A673 (cell line): ENCODE measurements at regions not wholly inside any gene's neighbourhood (a gene's known extent, or its start where the extent isn't known, plus 50 kb on each side); places are given as distances from the start of the nearest gene placed in this dataset.
"Not testable (repeated sequence)": the region's sequence is repeated elsewhere in the genome, so short reads cannot be mapped to it uniquely, and the experiment has no call there.

Source experiments
- BruUV-seq: library from RNA; stranded (reverse); fragments of 400-500 nt; replicated peaks from 2 replicates; lab custom pipeline; 2021; lab: Mats Ljungman, UMichigan
- CTCF ChIA-PET: fragments of 300-600 bp; sonication (Branson Sonifier 250); formaldehyde crosslinking; loops from one replicate; lab custom pipeline; 2022; ENCODE audit warnings: antibody characterized with exemption; lab: Charles Lee
- POLR2A ChIA-PET: fragments of 300-600 bp; sonication (Branson Sonifier 250); formaldehyde crosslinking; loops from one replicate; lab custom pipeline; 2022; ENCODE audit warnings: antibody characterized with exemption; ENCODE audit not compliant: low non-redundant PET; lab: Charles Lee
- DNase-seq: peaks from one replicate; pipeline ENCODE4 v3.0.0-alpha.2; 2015; ENCODE audit warnings: low spot score
- H3K27ac ChIP-seq: fragments of 200-600 bp; sonication (generic); 2 replicates; pipeline ENCODE4 v1.5.1; 2016; ENCODE audit warnings: mixed run types, low read depth, mild to moderate bottlenecking, mixed read lengths, antibody characterized with exemption, low read length; ENCODE audit not compliant: poor library complexity, severe bottlenecking
- H3K27me3 ChIP-seq: fragments of 200-600 bp; sonication (generic); replicated peaks from 2 replicates; pipeline ENCODE4 v1.6.1; 2017; ENCODE audit warnings: mixed run types, low read depth, mild to moderate bottlenecking, mixed read lengths, antibody characterized with exemption, low read length; ENCODE audit not compliant: insufficient read depth, poor library complexity
- H3K36me3 ChIP-seq: fragments of 200-600 bp; sonication (generic); 2 replicates; pipeline ENCODE4 v1.6.1; 2016; ENCODE audit warnings: mixed run types, mild to moderate bottlenecking, mixed read lengths, antibody characterized with exemption, low read length; ENCODE audit not compliant: insufficient read depth, poor library complexity, severe bottlenecking
- H3K4me1 ChIP-seq: fragments of 200-600 bp; sonication (generic); 2 replicates; pipeline ENCODE4 v1.6.1; 2017; ENCODE audit warnings: mixed run types, mild to moderate bottlenecking, mixed read lengths, antibody characterized with exemption, low read length; ENCODE audit not compliant: insufficient read depth, poor library complexity, severe bottlenecking
- H3K4me3 ChIP-seq: fragments of 200-600 bp; sonication (generic); 2 replicates; pipeline ENCODE4 v1.5.1; 2016; ENCODE audit warnings: low read depth, mixed run types, mild to moderate bottlenecking, mixed read lengths, low read length; ENCODE audit not compliant: poor library complexity, severe bottlenecking
- H3K9me3 ChIP-seq: fragments of 200-600 bp; sonication (generic); 2 replicates; pipeline ENCODE4 v1.6.1; 2016; ENCODE audit warnings: mixed run types, low read depth, mild to moderate bottlenecking, mixed read lengths, antibody characterized with exemption, low read length; ENCODE audit not compliant: poor library complexity, severe bottlenecking
- intact Hi-C: fragments of 100-400 bp; cut with micrococcal nuclease; formaldehyde crosslinking; loops from one replicate; pipeline ENCODE4 v1.10.0; 2022; ENCODE audit not compliant: unreplicated experiment

DNA sequence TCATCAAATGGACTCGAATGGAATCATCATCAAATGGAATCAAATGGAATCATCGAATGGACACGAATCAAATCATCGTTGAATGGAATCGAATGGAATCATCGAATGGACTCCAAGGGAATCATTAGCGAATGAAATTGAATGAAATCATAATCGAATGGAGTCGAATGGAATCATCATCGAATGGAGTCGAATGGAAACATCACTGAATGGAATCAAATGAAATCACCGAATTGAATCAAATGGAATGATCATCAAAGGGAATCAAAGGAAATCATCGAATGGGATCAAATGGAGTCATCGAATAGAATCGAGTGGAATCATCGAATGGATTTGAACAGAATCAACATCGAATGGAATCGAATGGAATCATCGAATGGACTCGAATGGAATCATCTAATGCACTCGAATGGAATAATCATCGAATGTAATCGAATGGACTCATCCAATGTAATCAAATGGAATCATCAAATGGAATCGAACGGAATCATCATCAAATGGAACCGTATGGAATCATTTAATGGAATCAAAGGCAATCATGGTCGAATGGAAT, 232.2 kb downstream of the SHCBP1 start:
- intact Hi-C loops, CTCF ChIA-PET, H3K36me3 ChIP-seq, H3K4me1 ChIP-seq, H3K27me3 ChIP-seq, H3K27ac ChIP-seq, POLR2A ChIA-PET, H3K4me3 ChIP-seq, DNase-seq, BruUV-seq: not testable (repeated sequence)
- peaks cover 21% of the 10 kb centered on the region for H3K9me3 ChIP-seq

DNA sequence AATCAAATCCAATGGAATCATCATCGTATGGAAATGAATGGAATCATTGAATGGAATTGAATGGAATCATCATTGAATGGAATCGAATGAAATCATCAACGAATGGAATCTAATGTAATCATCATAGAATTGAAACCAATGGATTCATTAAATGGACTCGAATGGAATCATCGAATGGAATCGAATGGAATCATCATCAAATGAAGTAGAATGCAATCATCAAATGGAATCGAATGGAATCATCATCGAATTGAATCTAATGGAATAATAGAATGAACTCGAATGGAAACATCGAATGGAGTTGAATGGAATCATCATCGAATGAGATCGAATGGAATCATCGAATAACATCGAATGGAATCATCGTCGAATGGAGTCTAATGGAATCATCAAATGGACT, 232.8 kb downstream of the SHCBP1 start:
- peaks cover 21% of the 10 kb centered on the region for H3K9me3 ChIP-seq
- CTCF ChIA-PET, H3K4me1 ChIP-seq, H3K27me3 ChIP-seq, H3K4me3 ChIP-seq, POLR2A ChIA-PET, intact Hi-C loops, H3K27ac ChIP-seq, BruUV-seq, H3K36me3 ChIP-seq: not testable (repeated sequence)
- DNase-seq = peak; percentile 45

GRCh38 chr16:46387720-46388119, 233.5 kb downstream of the SHCBP1 start:
- peaks cover 18% of the 10 kb centered on the region for H3K9me3 ChIP-seq
- H3K4me1 ChIP-seq, CTCF ChIA-PET, intact Hi-C loops, H3K4me3 ChIP-seq, BruUV-seq, H3K27ac ChIP-seq, DNase-seq, H3K27me3 ChIP-seq, POLR2A ChIA-PET, H3K36me3 ChIP-seq: not testable (repeated sequence)

DNA sequence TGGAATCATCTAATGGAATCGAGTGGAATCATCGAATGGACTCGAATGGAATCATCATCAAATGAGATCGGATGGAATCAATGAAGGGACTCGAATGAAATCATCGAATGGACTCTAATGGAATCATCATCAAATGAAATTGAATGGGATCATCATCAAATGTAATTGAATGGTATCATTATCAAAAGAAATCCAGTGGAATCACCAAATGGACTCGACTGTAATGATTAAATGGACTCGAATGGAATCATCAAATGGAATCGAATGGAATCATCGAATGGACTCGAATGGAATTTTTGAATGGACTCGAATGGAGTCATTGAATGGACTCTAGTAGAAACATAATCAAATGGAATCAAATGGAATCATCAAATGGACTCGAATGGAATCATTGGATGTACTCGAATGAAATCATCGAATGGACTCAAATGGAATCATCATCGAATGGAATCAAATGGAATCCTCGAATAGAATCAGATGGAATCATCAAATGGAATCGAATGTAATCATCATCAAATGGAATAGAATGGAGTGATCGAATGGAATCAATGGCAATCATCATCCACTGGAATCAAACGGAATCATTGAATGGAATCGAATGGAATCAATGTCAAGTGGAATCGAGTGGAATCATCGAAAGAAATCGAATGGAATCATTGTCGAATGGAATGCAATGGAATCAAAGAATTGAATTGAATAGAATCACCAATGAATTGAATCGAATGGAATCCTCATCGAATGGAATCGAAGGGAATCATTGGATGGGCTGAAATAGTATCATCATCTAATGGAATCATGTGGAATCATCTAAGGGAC, 234.2 kb downstream of the SHCBP1 start:
- H3K27me3 ChIP-seq, H3K36me3 ChIP-seq, H3K4me1 ChIP-seq, intact Hi-C loops, CTCF ChIA-PET, POLR2A ChIA-PET, BruUV-seq, H3K27ac ChIP-seq, H3K4me3 ChIP-seq: not testable (repeated sequence)
- peak; percentile 5 for DNase-seq
- H3K9me3 ChIP-seq = peaks cover 23% of the 10 kb centered on the region

DNA sequence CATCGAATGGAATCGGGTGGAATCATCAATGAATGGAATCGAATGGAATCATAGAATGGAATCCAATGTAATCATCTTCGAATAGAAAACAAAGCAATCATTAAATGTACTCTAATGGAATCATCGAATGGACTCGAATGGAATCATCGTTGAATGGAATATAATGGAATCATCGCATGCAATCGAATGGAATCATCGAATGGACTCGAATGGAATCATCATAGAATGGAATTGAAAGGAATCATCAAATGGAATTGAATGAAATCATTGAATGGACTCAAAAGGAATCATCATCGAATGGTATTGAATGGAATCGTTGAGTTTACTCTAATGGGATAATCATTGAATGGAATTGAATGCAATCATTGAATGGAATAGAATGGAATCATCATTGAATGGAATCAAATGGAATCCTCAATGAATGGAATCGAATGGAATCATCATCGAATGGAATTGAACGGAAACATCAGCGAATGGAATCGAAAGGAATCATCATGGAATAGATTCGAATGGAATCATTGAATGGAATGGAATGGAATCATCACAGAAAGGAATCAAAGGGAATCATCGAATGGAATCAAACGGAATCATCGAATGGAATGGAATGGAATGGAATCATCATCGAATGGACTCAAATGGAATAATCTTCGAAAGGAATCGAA, 234.9 kb downstream of the SHCBP1 start:
- H3K4me3 ChIP-seq, BruUV-seq, H3K36me3 ChIP-seq, H3K27ac ChIP-seq, POLR2A ChIA-PET, H3K4me1 ChIP-seq, intact Hi-C loops, H3K27me3 ChIP-seq, CTCF ChIA-PET: not testable (repeated sequence)
- peak; percentile 71 for DNase-seq
- H3K9me3 ChIP-seq = peaks cover 29% of the 10 kb centered on the region

- intact Hi-C loops, CTCF ChIA-PET, H3K27ac ChIP-seq, BruUV-seq, H3K27me3 ChIP-seq, POLR2A ChIA-PET, H3K4me1 ChIP-seq, H3K36me3 ChIP-seq, H3K4me3 ChIP-seq: not testable (repeated sequence)
- H3K9me3 ChIP-seq = peaks cover 27% of the 10 kb centered on the region
- DNase-seq = peak; percentile 58
Observed at GRCh38 chr16:46384285-46385061, 236.7 kb downstream of the SHCBP1 start.

DNA sequence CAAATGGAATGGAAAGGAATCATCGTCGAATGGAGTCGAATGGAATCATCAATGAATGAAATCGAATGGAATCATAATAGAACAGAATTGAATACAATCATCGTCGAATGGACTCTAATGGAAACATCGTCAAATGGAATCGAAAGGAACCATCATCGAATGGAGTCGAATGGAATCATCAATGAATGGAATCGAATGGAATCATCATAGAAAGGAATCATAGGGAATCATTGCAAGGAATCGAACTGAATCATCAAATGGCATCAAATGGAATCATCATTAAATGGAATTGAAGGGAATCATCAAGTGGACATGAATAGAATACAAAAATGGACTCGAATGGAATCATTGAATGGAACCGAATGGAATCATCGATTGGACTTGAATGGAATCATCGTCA, 237.6 kb downstream of the SHCBP1 start:
- H3K36me3 ChIP-seq, intact Hi-C loops, POLR2A ChIA-PET, H3K27ac ChIP-seq, H3K4me1 ChIP-seq, H3K4me3 ChIP-seq, BruUV-seq, CTCF ChIA-PET, H3K27me3 ChIP-seq: not testable (repeated sequence)
- H3K9me3 ChIP-seq = peaks cover 23% of the 10 kb centered on the region
- peak; percentile 8 for DNase-seq
